Activated gamma-delta T cell treated with Interleukin-2 at 50 U/mL for 16 hours (primary cell): ENCODE measurements at regions not wholly inside any gene's neighbourhood (a gene's known extent, or its start where the extent isn't known, plus 50 kb on each side); places are given as distances from the start of the nearest gene placed in this dataset.
"Not testable (repeated sequence)": the region's sequence is repeated elsewhere in the genome, so short reads cannot be mapped to it uniquely, and the experiment has no call there.

ENCODE experiments used
- DNase-seq: peaks from one replicate; pipeline ENCODE4 v3.0.0-alpha.2; 2020

DNA sequence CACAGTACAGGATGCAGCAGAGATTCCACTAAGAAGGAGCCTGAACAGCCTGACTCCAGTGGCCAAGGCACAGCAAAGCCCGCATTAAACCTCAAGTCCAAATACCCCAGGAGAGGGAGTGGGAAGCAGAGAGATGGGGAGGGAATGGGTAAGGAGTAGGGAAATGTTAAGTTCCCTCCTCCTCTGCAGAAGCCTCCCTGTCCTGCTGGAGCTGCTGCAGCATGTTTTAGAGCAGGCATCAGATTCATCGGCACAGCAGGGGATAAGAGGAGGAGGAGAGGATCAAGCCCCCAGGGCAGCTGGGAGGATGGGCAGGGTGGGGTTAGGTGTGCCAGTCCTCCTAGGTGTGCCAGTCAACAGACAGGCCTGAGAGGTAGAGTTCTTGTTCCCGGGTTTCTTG lies 709.7 kb downstream of the PTPRU start:
- DNase-seq: no peak

DNA sequence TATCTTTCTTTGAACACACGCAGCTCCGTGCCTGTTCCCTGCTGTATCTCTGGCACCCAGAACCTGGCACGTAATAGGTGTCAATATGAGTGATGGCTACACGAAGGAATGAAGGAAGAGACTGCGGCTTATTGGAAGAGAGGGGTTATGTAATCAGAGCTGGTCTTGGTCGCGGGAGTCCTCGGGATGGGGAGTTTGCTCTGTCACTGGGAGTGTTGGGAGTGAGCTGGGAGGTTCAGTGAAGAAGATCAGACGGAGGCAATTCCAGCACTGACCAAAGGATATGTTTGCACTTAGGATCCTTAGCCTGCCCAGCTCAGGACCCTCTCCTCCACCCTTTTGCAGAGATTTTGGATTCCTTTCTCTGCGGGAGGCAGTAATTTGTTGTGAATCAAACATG lies 709.1 kb downstream of the PTPRU start:
- no peak for DNase-seq

GRCh38 chr1:29944253-29944905 lies 708.1 kb downstream of the PTPRU start:
- no peak for DNase-seq

DNA sequence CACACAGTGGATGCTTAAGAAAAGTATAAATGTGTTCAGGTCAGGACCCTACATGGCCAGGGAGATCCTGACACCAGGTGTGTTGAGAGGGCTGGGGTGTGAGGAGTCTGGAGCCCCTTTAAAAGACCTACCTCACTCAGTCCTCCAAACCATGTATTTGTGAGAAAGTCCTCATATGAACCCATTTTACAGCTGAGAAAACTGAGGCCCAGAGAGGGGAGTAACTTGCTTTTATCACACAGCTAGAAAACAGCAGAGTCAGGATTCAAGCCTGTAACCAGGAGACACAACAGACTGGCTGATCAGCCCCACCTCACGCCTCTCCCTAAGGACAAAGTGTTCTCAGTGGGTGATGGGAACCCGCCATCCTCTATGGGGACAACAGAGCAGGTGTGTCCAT lies 706.7 kb downstream of the PTPRU start:
- no peak for DNase-seq

GRCh38 chr1:29939079-29939478 lies 702.8 kb downstream of the PTPRU start:
- no peak for DNase-seq

DNA sequence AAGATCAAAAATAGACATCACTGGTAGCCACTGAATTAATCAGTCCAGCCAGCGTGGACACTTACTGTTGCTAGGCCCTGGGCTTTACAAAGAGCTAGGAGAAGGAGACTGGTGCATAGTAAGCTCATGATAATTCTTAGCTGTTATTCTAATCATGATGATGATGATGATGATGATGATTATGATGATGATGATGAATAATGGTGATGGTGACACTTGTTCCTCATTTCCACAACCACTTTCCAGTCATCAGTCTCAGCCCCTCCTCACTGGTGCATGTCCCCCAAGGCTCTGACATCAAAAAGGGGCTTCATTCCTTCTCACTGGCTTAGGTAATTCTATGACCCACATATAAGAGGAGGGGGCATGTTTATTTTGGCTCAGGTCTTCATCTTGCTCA lies 701.0 kb downstream of the PTPRU start:
- DNase-seq: no peak

DNA sequence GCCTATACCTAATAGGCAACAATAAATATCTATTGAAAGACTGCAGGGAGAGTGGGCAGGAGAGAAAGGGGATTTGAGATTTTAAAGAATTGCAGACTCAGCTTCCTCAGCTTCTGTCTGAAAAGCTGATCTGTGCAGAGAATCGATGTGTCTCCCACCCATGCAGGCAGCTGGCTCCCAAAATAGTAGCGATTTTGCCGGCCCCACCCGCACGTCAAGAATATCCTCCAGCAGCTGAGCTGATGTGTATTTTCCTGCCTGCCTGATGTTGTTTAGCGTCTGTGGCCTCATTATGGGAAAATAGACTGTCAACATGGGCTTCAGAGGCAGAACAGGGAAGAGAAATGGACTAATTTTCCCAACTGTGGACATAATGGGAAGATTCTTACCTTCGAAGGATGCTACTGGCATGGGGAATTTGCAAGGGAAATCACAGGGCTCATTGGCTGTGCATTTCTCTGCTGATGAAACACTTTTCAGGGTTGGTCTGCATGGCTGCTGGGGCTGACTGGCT lies 699.8 kb downstream of the PTPRU start:
- no peak for DNase-seq

- no peak for DNase-seq
Observed at GRCh38 chr1:29934255-29934772, 698.0 kb downstream of the PTPRU start.

- DNase-seq: no peak
Observed at GRCh38 chr1:29933067-29933466, 696.7 kb downstream of the PTPRU start.

GRCh38 chr1:29932626-29933025 lies 696.3 kb downstream of the PTPRU start:
- no peak for DNase-seq

GRCh38 chr1:29931477-29932175 lies 695.3 kb downstream of the PTPRU start:
- DNase-seq: no peak

GRCh38 chr1:29925058-29925457 lies 688.7 kb downstream of the PTPRU start:
- DNase-seq: no peak

GRCh38 chr1:29924017-29924431 lies 687.7 kb downstream of the PTPRU start:
- no peak for DNase-seq

GRCh38 chr1:29921741-29922140 lies 685.4 kb downstream of the PTPRU start:
- DNase-seq: no peak

GRCh38 chr1:29920784-29921183 lies 684.5 kb downstream of the PTPRU start:
- no peak for DNase-seq

DNA sequence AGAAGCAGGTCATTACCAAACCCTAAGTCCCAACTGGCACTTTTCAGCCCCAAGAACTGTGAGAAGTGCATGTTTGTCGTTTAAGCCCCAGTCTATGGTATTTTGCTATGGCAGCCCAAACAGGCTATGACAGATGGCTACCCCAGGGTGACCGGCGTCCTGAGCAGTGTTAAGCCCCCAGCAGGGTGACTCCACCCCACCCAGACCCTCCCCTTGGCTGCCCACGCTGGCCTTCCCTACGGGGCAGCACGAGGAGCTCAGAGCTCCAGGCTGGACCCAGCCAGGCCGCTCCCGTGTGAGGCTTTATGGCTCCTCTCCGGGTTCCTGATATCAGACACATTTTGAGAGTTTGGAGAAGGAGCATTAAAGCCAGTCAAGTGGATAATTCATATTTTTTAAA lies 684.0 kb downstream of the PTPRU start:
- DNase-seq: no peak

DNA sequence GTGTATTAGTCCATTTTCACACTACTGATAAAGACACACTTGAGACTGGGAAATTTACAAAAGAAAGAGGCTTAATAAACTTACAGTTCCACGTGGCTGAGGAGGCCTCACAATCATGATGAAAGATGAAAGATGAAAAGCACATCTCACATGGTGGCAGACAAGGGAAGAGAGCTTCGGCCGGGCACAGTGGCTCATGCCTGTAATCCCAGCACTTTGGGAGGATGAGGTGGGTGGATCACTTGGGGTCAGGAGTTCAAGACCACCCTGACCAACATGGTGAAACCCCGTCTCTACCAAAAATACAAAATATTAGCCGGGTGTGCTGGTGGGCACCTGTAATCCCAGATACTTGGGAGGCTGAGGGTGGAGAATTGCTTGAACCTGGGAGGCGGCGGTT lies 682.7 kb downstream of the PTPRU start:
- DNase-seq: not testable (repeated sequence)

GRCh38 chr1:29916656-29917369 lies 680.5 kb downstream of the PTPRU start:
- no peak for DNase-seq

DNA sequence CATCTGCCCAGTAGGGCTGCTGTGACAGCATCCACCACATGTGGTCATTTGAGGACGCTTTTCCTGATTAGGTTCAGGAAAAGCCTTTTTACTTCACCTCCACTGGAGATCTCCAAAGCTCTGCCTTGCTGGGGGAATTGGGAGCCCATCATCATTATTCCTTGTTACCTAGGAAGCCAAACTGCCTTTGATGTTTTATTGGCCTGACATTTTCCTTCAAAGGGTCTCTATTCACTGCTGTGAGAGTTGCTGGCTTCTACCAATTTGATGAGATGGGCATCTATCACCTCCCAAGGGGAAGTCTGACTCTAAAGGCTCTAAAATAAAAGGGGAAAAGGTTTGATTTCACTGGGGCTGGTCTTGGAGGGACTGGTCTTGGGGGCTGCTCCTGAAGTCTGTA lies 678.6 kb downstream of the PTPRU start:
- no peak for DNase-seq

DNA sequence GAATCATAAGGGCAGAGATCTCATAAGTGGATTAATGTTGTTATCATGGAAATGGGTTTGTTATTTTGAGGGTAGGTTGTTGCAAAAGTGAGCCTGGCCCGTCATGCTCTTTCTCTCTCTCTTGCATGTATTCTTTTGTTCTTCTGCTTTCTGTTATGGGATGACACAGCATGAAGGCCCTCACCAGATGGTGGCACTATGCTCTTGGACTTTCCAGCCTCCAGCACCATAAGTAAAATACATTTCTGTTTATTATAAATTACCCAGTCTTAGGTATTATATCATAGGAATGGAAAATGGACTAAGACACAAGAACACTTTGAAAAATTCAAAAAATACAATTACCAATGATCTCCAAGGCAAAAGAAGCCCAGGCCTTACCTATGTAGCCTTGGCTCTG lies 676.1 kb downstream of the PTPRU start:
- DNase-seq: no peak

- DNase-seq: no peak
Observed at GRCh38 chr1:29909962-29910361, 673.6 kb downstream of the PTPRU start.

DNA sequence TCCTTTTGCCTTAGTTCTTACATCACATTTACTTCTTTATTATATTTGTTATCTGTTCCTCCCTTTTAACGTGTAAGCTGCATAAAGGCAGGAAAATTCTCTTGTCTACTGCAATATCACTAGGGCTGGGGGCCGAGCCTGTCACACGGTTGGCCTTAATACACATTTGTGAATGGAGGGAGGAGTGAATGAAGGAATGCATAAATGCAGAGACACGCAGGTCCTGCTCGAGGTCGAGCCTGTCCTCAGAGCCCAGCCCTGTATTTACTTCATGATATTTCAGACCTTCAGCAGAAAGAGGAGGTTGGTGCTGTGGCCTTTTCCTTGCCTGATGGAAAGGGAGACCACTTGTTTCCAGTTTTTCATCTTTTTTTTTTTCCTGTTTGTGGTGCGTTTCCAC lies 671.3 kb downstream of the PTPRU start:
- DNase-seq: no peak

DNA sequence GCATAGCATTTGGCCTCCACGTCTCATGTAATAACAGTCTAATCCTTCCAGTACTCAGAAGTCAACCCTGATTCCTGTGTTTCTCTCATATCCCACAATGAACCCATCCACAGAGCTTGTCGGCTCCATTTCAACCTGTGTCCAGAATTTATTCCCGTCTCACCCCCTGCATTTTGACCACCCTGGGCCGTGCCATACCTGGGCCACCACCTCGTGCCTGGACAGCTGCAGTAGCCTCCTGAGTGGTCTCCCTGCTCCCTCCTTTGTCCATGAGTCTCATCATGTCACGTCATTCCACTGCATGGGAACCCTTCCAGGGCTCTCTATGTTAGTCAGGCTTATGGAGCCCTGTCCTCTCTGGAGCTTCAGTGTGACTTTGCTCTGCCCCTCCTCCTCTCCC lies 670.6 kb downstream of the PTPRU start:
- no peak for DNase-seq
